SK-N-SH treated with all-trans-retinoic acid at 6 μM for 48 hours (cell line): ENCODE measurements at regions not wholly inside any gene's neighbourhood (a gene's known extent, or its start where the extent isn't known, plus 50 kb on each side); places are given as distances from the start of the nearest gene placed in this dataset.

Experiments
- ATAC-seq: fragments of 200-7000 bp; cut with Tn5 transposase; 3 replicates; pipeline ENCODE4 v1.9.1; 2020; ENCODE audit warnings: mild to moderate bottlenecking, moderate library complexity
- CSDC2 ChIP-seq: fragments of 250-450 bp; sonication (Bioruptor Pico); IDR thresholded peaks from 2 replicates; pipeline ENCODE4 v1.5.0; 2020; ENCODE audit warnings: mild to moderate bottlenecking, moderate library complexity
- ESRRG ChIP-seq: fragments of 250-450 bp; sonication (Bioruptor Pico); IDR thresholded peaks from 2 replicates; pipeline ENCODE4 v1.6.1; 2021; ENCODE audit warnings: mild to moderate bottlenecking
- GLIS3 ChIP-seq: fragments of 250-450 bp; sonication (Bioruptor Pico); IDR thresholded peaks from 2 replicates; pipeline ENCODE4 v1.5.0; 2020; ENCODE audit warnings: mild to moderate bottlenecking, moderate library complexity
- ISL1 ChIP-seq: fragments of 250-450 bp; sonication (Bioruptor Pico); IDR thresholded peaks from 2 replicates; pipeline ENCODE4 v2.1.2; 2022; ENCODE audit warnings: mild to moderate bottlenecking, moderate library complexity
- OSR1 ChIP-seq: fragments of 250-450 bp; sonication (Bioruptor Pico); IDR thresholded peaks from 2 replicates; pipeline ENCODE4 v1.8.0; 2022; ENCODE audit warnings: moderate library complexity, mild to moderate bottlenecking, inconsistent platforms
- PPARA ChIP-seq: fragments of 250-450 bp; sonication (Bioruptor Pico); IDR thresholded peaks from 2 replicates; pipeline ENCODE4 v1.5.0; 2020; ENCODE audit warnings: mild to moderate bottlenecking, borderline replicate concordance
- SNAI2 ChIP-seq: fragments of 250-450 bp; sonication (Bioruptor Pico); IDR thresholded peaks from 2 replicates; pipeline ENCODE4 v1.5.0; 2020; ENCODE audit warnings: mild to moderate bottlenecking, moderate library complexity
- TCF4 ChIP-seq: fragments of 250-450 bp; sonication (Bioruptor Pico); IDR thresholded peaks from 2 replicates; pipeline ENCODE4 v1.8.0; 2021; ENCODE audit warnings: mild to moderate bottlenecking, moderate library complexity, borderline replicate concordance
- TOX ChIP-seq: fragments of 250-450 bp; sonication (Bioruptor Pico); IDR thresholded peaks from 2 replicates; pipeline ENCODE4 v1.8.0; 2021; ENCODE audit warnings: mild to moderate bottlenecking, moderate library complexity, borderline replicate concordance
- ZC3H10 ChIP-seq: fragments of 250-450 bp; sonication (Bioruptor Pico); IDR thresholded peaks from 2 replicates; pipeline ENCODE4 v1.5.1; 2021; ENCODE audit warnings: mild to moderate bottlenecking, moderate library complexity
- ZFP3 ChIP-seq: fragments of 250-450 bp; sonication (Bioruptor Pico); IDR thresholded peaks from 2 replicates; pipeline ENCODE4 v1.5.0; 2020; ENCODE audit warnings: mild to moderate bottlenecking, moderate library complexity
- ZFP30 ChIP-seq: fragments of 450-650 bp; formaldehyde crosslinking; IDR thresholded peaks from 2 replicates; pipeline ENCODE4 v1.5.0; 2022; ENCODE audit warnings: mild to moderate bottlenecking, moderate library complexity
- ZNF565 ChIP-seq: fragments of 450-650 bp; formaldehyde crosslinking; conservative IDR thresholded peaks from 2 replicates; pipeline ENCODE4 v1.5.0; 2020; ENCODE audit warnings: low read depth, mild to moderate bottlenecking, moderate library complexity
- ZNF70 ChIP-seq: fragments of 450-650 bp; formaldehyde crosslinking; IDR thresholded peaks from 2 replicates; pipeline ENCODE4 v1.5.0; 2020; ENCODE audit warnings: mild to moderate bottlenecking, moderate library complexity
- ZNF8 ChIP-seq: fragments of 450-650 bp; formaldehyde crosslinking; IDR thresholded peaks from 2 replicates; pipeline ENCODE4 v1.5.0; 2020; ENCODE audit warnings: mild to moderate bottlenecking, moderate library complexity
- TF ChIP-seq, protein P1 (sequence below): fragments of 250-450 bp; sonication (Bioruptor Pico); IDR thresholded peaks from 2 replicates; pipeline ENCODE4 v1.5.0; 2020; ENCODE audit warnings: mild to moderate bottlenecking, moderate library complexity
- TF ChIP-seq, protein P2 (sequence below): fragments of 250-450 bp; sonication (Bioruptor Pico); IDR thresholded peaks from 2 replicates; pipeline ENCODE4 v1.5.1; 2021; ENCODE audit warnings: mild to moderate bottlenecking, moderate library complexity
- TF ChIP-seq, protein P3 (sequence below): fragments of 250-450 bp; sonication (Bioruptor Pico); IDR thresholded peaks from 2 replicates; pipeline ENCODE4 v1.5.1; 2020; ENCODE audit warnings: low read depth, mild to moderate bottlenecking, moderate library complexity
- TF ChIP-seq, protein P4 (sequence below): fragments of 250-450 bp; sonication (Bioruptor Pico); IDR thresholded peaks from 2 replicates; pipeline ENCODE4 v1.8.0; 2020; ENCODE audit warnings: mild to moderate bottlenecking, moderate library complexity, borderline replicate concordance

DNA sequence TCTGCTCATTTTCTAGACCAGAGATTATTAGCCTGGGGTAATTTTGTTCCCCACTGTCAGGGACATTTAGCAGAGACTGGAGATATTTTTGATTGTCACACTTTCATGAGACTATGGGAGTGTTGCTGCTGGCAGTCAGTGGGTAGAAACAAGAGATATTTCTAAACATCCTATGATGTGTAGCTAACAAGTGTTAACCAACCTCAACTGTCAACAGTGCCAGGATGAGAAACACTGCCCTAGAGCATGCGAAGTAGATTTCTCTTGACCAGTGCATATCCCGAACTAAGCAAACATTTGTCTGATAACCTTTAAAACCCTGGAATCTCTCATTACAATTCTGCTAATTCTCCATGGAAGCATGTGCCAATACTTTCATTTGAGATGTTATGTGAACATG, 607.4 kb upstream of the TMPRSS15 start (continued):
- TF ChIP-seq, protein P1, sequence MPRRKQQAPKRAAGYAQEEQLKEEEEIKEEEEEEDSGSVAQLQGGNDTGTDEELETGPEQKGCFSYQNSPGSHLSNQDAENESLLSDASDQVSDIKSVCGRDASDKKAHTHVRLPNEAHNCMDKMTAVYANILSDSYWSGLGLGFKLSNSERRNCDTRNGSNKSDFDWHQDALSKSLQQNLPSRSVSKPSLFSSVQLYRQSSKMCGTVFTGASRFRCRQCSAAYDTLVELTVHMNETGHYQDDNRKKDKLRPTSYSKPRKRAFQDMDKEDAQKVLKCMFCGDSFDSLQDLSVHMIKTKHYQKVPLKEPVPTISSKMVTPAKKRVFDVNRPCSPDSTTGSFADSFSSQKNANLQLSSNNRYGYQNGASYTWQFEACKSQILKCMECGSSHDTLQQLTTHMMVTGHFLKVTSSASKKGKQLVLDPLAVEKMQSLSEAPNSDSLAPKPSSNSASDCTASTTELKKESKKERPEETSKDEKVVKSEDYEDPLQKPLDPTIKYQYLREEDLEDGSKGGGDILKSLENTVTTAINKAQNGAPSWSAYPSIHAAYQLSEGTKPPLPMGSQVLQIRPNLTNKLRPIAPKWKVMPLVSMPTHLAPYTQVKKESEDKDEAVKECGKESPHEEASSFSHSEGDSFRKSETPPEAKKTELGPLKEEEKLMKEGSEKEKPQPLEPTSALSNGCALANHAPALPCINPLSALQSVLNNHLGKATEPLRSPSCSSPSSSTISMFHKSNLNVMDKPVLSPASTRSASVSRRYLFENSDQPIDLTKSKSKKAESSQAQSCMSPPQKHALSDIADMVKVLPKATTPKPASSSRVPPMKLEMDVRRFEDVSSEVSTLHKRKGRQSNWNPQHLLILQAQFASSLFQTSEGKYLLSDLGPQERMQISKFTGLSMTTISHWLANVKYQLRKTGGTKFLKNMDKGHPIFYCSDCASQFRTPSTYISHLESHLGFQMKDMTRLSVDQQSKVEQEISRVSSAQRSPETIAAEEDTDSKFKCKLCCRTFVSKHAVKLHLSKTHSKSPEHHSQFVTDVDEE, result no peak

DNA sequence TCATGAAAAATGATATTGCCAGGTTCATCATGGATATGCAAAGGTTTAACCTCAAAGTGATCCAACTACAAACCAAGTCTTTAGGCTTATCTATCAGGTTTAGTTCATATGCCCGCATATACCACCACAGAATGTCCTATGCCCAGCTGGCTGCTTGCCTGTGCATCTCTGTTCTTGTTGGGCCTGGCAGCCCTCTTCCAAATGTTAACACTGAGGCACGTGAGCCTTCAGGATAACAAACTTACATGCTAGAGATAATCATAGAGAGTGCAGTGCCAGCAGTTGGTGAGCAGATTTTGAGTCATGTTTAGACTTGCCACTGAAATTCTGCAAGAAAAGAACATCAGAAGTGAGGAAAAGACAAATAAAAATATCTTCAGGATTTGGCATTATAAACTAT, 607.9 kb upstream of the TMPRSS15 start:
- no peak for TF ChIP-seq ZC3H10
- TF ChIP-seq, protein P1, result no peak
- TF ChIP-seq, protein P2, sequence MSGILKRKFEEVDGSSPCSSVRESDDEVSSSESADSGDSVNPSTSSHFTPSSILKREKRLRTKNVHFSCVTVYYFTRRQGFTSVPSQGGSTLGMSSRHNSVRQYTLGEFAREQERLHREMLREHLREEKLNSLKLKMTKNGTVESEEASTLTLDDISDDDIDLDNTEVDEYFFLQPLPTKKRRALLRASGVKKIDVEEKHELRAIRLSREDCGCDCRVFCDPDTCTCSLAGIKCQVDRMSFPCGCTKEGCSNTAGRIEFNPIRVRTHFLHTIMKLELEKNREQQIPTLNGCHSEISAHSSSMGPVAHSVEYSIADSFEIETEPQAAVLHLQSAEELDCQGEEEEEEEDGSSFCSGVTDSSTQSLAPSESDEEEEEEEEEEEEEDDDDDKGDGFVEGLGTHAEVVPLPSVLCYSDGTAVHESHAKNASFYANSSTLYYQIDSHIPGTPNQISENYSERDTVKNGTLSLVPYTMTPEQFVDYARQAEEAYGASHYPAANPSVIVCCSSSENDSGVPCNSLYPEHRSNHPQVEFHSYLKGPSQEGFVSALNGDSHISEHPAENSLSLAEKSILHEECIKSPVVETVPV (CRISPR knock-in tag), result no peak
- TF ChIP-seq ISL1 (CRISPR knock-in tag), result no peak
- TF ChIP-seq, protein P3, sequence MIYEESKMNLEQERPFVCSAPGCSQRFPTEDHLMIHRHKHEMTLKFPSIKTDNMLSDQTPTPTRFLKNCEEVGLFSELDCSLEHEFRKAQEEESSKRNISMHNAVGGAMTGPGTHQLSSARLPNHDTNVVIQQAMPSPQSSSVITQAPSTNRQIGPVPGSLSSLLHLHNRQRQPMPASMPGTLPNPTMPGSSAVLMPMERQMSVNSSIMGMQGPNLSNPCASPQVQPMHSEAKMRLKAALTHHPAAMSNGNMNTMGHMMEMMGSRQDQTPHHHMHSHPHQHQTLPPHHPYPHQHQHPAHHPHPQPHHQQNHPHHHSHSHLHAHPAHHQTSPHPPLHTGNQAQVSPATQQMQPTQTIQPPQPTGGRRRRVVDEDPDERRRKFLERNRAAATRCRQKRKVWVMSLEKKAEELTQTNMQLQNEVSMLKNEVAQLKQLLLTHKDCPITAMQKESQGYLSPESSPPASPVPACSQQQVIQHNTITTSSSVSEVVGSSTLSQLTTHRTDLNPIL (CRISPR knock-in tag), result no peak
- TF ChIP-seq ESRRG (CRISPR knock-in tag), result no peak
- TF ChIP-seq CSDC2 (CRISPR knock-in tag), result no peak
- TF ChIP-seq, protein P4, sequence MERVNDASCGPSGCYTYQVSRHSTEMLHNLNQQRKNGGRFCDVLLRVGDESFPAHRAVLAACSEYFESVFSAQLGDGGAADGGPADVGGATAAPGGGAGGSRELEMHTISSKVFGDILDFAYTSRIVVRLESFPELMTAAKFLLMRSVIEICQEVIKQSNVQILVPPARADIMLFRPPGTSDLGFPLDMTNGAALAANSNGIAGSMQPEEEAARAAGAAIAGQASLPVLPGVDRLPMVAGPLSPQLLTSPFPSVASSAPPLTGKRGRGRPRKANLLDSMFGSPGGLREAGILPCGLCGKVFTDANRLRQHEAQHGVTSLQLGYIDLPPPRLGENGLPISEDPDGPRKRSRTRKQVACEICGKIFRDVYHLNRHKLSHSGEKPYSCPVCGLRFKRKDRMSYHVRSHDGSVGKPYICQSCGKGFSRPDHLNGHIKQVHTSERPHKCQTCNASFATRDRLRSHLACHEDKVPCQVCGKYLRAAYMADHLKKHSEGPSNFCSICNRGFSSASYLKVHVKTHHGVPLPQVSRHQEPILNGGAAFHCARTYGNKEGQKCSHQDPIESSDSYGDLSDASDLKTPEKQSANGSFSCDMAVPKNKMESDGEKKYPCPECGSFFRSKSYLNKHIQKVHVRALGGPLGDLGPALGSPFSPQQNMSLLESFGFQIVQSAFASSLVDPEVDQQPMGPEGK (CRISPR knock-in tag), result no peak
- no peak for TF ChIP-seq OSR1
- TF ChIP-seq GLIS3, result no peak
- TF ChIP-seq SNAI2, result no peak
- TF ChIP-seq PPARA (CRISPR knock-in tag), result no peak
- no peak for TF ChIP-seq ZNF8 (CRISPR knock-in tag)
- TF ChIP-seq ZFP3, result no peak
- no peak for TF ChIP-seq TOX
- no peak for TF ChIP-seq ZNF70 (CRISPR knock-in tag)
- ATAC-seq, result no peak

DNA sequence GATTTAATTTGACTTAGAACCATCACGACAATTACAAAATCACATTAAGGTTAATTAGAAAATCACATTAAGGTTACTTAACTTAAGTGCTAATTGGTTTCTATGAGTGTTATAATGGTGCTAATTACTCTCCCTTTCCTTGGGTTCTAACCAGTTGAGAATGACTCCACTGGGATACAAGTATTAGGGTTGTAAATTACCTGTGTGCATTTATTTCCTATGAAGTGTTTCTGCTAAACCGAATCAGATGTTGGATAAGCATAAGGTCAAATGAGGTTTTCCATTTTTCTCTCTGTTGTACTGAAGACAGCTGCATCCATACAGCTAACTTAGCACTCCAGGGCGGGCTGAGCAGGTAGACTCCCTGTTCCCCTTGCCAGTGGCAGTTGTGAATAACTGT, 610.3 kb upstream of the TMPRSS15 start:
- ATAC-seq, result no peak

DNA sequence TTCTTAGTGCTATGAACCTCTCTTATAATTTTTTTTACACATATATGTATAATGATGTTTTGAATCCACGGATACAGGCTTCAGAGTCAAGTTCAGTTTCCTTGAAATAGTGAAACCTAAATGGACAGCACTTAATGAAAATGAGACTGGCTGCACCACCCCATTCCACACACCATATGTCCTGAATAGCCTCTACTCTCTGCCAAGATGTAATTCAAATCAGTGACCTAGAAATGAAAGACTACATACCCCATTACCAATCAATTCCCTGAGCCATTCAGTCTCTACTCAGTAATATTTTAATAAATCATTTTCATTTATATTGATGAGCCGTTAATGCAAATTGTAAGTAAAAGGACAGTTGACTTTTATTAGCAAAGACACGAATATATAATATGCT, 614.9 kb upstream of the TMPRSS15 start:
- TF ChIP-seq ZFP30, result no peak
- TF ChIP-seq ISL1 (CRISPR knock-in tag), result no peak
- TF ChIP-seq, all 23 proteins: peak for 0
- ATAC-seq, result no peak

More for the DNA sequence above, 610.3 kb upstream of the TMPRSS15 start:
- no peak for TF ChIP-seq CSDC2 (CRISPR knock-in tag)
- no peak for TF ChIP-seq SNAI2
- TF ChIP-seq TCF4 (CRISPR knock-in tag), result no peak
- no peak for TF ChIP-seq ZNF565
- no peak for TF ChIP-seq ESRRG (CRISPR knock-in tag)
